ENCODE measurements at regions not wholly inside any gene's neighbourhood (a gene's known extent, or its start where the extent isn't known, plus 50 kb on each side); places are given as distances from the start of the nearest gene placed in this dataset.

DNA sequence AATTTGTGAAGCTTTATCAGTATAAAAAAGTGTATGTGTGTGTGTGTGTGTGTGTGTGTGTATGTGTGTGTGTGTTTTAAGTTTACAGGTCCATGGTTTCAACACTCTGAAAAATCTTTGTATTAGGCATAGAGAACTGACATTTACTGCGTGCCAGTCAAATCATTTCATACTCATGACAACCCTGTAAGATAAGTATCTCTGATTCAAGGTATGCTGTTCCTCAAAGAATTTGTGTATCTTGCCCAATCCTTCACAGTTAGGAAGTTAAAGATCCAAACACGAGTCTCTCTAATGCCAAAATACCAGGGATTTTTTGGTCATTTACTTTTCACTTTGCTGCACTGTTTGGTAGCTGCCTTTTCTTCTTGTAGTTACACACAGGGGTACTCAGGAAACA, 1121.3 kb upstream of the AUTS2 start:
- TF ChIP-seq, protein P1, sequence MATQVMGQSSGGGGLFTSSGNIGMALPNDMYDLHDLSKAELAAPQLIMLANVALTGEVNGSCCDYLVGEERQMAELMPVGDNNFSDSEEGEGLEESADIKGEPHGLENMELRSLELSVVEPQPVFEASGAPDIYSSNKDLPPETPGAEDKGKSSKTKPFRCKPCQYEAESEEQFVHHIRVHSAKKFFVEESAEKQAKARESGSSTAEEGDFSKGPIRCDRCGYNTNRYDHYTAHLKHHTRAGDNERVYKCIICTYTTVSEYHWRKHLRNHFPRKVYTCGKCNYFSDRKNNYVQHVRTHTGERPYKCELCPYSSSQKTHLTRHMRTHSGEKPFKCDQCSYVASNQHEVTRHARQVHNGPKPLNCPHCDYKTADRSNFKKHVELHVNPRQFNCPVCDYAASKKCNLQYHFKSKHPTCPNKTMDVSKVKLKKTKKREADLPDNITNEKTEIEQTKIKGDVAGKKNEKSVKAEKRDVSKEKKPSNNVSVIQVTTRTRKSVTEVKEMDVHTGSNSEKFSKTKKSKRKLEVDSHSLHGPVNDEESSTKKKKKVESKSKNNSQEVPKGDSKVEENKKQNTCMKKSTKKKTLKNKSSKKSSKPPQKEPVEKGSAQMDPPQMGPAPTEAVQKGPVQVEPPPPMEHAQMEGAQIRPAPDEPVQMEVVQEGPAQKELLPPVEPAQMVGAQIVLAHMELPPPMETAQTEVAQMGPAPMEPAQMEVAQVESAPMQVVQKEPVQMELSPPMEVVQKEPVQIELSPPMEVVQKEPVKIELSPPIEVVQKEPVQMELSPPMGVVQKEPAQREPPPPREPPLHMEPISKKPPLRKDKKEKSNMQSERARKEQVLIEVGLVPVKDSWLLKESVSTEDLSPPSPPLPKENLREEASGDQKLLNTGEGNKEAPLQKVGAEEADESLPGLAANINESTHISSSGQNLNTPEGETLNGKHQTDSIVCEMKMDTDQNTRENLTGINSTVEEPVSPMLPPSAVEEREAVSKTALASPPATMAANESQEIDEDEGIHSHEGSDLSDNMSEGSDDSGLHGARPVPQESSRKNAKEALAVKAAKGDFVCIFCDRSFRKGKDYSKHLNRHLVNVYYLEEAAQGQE (IDR thresholded peaks at IDR 0.05; ENCODE audit: insufficient read depth in 1 of 2, low read depth in 2 of 2, low read length in 2 of 2): no peak
- TF ChIP-seq POLR2AphosphoS5 (IDR thresholded peaks at IDR 0.05; ENCODE audit: low read depth, low read length) (no peak), SIN3A (IDR thresholded peaks at IDR 0.05; ENCODE audit: borderline replicate concordance, insufficient read depth, low read length) (no peak), TAF1 (IDR thresholded peaks at IDR 0.05; ENCODE audit: borderline replicate concordance, insufficient read depth, low read length) (no peak)

Data from PFSK-1 (cell line).